K562 (cell line): ENCODE measurements at regions not wholly inside any gene's neighbourhood (a gene's known extent, or its start where the extent isn't known, plus 50 kb on each side); places are given as distances from the start of the nearest gene placed in this dataset.

Source experiments
- BRCA1 ChIP-seq, 2 experiments: fragments of 450-650 bp in 1 of 2; sonication (generic) in 1 of 2; formaldehyde crosslinking in 1 of 2; IDR thresholded peaks; 2 replicates each; pipeline versions ENCODE4 v1.5.0 to v1.6.1; 2017 to 2020; ENCODE audit warnings: mild to moderate bottlenecking in 1 of 2, missing genetic modification reagents in 1 of 2
- CBX2 ChIP-seq: fragments of 200-600 bp; sonication (generic); IDR thresholded peaks from one replicate; pipeline ENCODE4 v1.6.1; 2012; ENCODE audit warnings: mild to moderate bottlenecking, low read length, inconsistent platforms; ENCODE audit not compliant: insufficient read depth, poor library complexity, severe bottlenecking
- CUX1 ChIP-seq: fragments of 200-800 bp; sonication (Bioruptor generic); IDR thresholded peaks from 2 replicates; pipeline ENCODE4 v1.6.1; 2016; ENCODE audit warnings: missing genetic modification characterization, missing compliant biosample characterization
- FOXJ2 ChIP-seq: fragments of 200-800 bp; sonication (Bioruptor generic); IDR thresholded peaks from 2 replicates; pipeline ENCODE4 v1.6.1; 2016; ENCODE audit warnings: missing genetic modification characterization, missing compliant biosample characterization
- POU5F1 ChIP-seq: fragments of 150-350 bp; IDR thresholded peaks from 2 replicates; pipeline ENCODE4 v1.6.1; 2014; ENCODE audit warnings: borderline replicate concordance, low read length, low read depth, mild to moderate bottlenecking; ENCODE audit not compliant: partially characterized antibody
- SMAD4 ChIP-seq: fragments of 250-450 bp; sonication (Bioruptor Pico); conservative IDR thresholded peaks from 2 replicates; pipeline ENCODE4 v1.8.0; 2021; ENCODE audit warnings: inconsistent platforms, mild to moderate bottlenecking, moderate library complexity
- TSHZ1 ChIP-seq: fragments of 250-450 bp; sonication (Bioruptor Pico); IDR thresholded peaks from 2 replicates; pipeline ENCODE4 v1.4.0; 2020; ENCODE audit warnings: mild to moderate bottlenecking, moderate library complexity
- ZNF609 ChIP-seq: sonication (generic); formaldehyde crosslinking; IDR thresholded peaks from 2 replicates; pipeline ENCODE4 v1.8.1; 2023; ENCODE audit warnings: missing genetic modification reagents, mild to moderate bottlenecking, borderline replicate concordance

GRCh38 chr7:68438811-68439210 lies 1159.5 kb upstream of the AUTS2 start:
- TF ChIP-seq CUX1 (CRISPR knock-in tag) (no peak), TSHZ1 (CRISPR knock-in tag) (no peak), CBX2 (no peak), BRCA1 (IDR thresholded peaks at IDR 0.05) (no peak), BRCA1 (CRISPR knock-in tag; IDR thresholded peaks at IDR 0.05) (no peak), FOXJ2 (no peak), SMAD4 (CRISPR knock-in tag) (no peak), POU5F1 (no peak), ZNF609 (CRISPR knock-in tag) (no peak)
